GM12878 (cell line): ENCODE measurements at regions not wholly inside any gene's neighbourhood (a gene's known extent, or its start where the extent isn't known, plus 50 kb on each side); places are given as distances from the start of the nearest gene placed in this dataset.

Source experiments
- ATAC-seq: fragments of 200-7000 bp; cut with Tn5 transposase; 3 replicates; pipeline ENCODE4 v1.9.1; 2020; ENCODE audit warnings: mild to moderate bottlenecking, moderate library complexity
- BruUV-seq: library from RNA; stranded (reverse); fragments of 400-500 nt; replicated peaks from 2 replicates; lab custom pipeline; 2021; lab: Mats Ljungman, UMichigan
- CTCF ChIA-PET: fragments of 300-600 bp; sonication (Branson Sonifier 250); formaldehyde crosslinking; extraction: SDS; loops from one replicate; lab custom pipeline; 2021; ENCODE audit warnings: inconsistent platforms; lab: Yijun Ruan, JAX
- POLR2A ChIA-PET: fragments of 350-600 bp; formaldehyde crosslinking; extraction: SDS; loops from one replicate; lab custom pipeline; 2021; ENCODE audit warnings: inconsistent platforms; lab: Charles Lee
- RAD21 ChIA-PET: fragments of 300-600 bp; sonication (Branson Sonifier 250); formaldehyde crosslinking; loops from one replicate; lab custom pipeline; 2023; ENCODE audit warnings: antibody characterized with exemption; ENCODE audit not compliant: unreplicated experiment; lab: Charles Lee
- SMC1A ChIA-PET: fragments of 300-600 bp; sonication (Branson Sonifier 250); formaldehyde crosslinking; loops from one replicate; lab custom pipeline; 2023; ENCODE audit not compliant: unreplicated experiment, uncharacterized antibody; lab: Charles Lee
- DNase-seq: peaks from one replicate; pipeline ENCODE4 v3.0.0-alpha.2; 2011; ENCODE audit warnings: low read depth, low spot score
- FAIRE-seq: peaks from 3 replicates; lab custom pipeline; 2011; peaks lifted over from hg19 to GRCh38; lab: Jason Lieb, UNC
- H2AFZ ChIP-seq: 2 replicates; pipeline ENCODE4 v1.6.0; 2011; ENCODE audit warnings: low read depth, low read length, control low read depth; ENCODE audit not compliant: control insufficient read depth
- H3K27ac ChIP-seq: 2 replicates; pipeline ENCODE4 v1.5.1; 2011; ENCODE audit warnings: control low read depth; ENCODE audit not compliant: control insufficient read depth, insufficient read depth
- H3K27me3 ChIP-seq, 2 experiments: replicated peaks in 1 of 2; 2 replicates each; pipeline versions ENCODE4 v1.6.0 to v1.6.1; 2011; ENCODE audit warnings: low read length in 1 of 2; ENCODE audit not compliant: control insufficient read depth in 2 of 2, insufficient read depth in 2 of 2
- H3K36me3 ChIP-seq, 2 experiments: 2 replicates each; pipeline ENCODE4 v1.5.1; 2011; ENCODE audit warnings: low read length in 1 of 2; ENCODE audit not compliant: control insufficient read depth in 2 of 2, insufficient read depth in 2 of 2
- H3K4me1 ChIP-seq: 2 replicates; pipeline ENCODE4 v1.6.1; 2011; ENCODE audit warnings: mild to moderate bottlenecking, low read length, moderate library complexity, mixed read lengths; ENCODE audit not compliant: control insufficient read depth, insufficient read depth
- H3K4me2 ChIP-seq: 2 replicates; pipeline ENCODE4 v1.6.0; 2011; ENCODE audit warnings: control low read depth; ENCODE audit not compliant: control insufficient read depth, insufficient read depth
- H3K4me3 ChIP-seq: fragments of 200-600 bp; sonication (generic); 2 replicates; pipeline ENCODE4 v1.5.1; 2016
- H3K79me2 ChIP-seq: 2 replicates; pipeline ENCODE4 v1.6.0; 2011; ENCODE audit warnings: low read length; ENCODE audit not compliant: control insufficient read depth, insufficient read depth
- H3K9ac ChIP-seq: 2 replicates; pipeline ENCODE4 v1.8.0; 2011; ENCODE audit warnings: low read length, control low read depth, mixed read lengths; ENCODE audit not compliant: control insufficient read depth, insufficient read depth
- H3K9me3 ChIP-seq: replicated peaks from 3 replicates; pipeline ENCODE4 v1.5.1; 2011; ENCODE audit warnings: mild to moderate bottlenecking, low read length; ENCODE audit not compliant: control insufficient read depth, insufficient read depth
- H4K20me1 ChIP-seq: 2 replicates; pipeline ENCODE4 v1.6.0; 2011; ENCODE audit not compliant: control insufficient read depth, insufficient read depth
- CEBPB ChIP-seq, 2 experiments: fragments of 150-350 bp in 1 of 2; IDR thresholded peaks; 2 replicates each; pipeline ENCODE4 v1.6.1; 2012 to 2014; ENCODE audit warnings: low read depth in 2 of 2, low read length in 2 of 2, borderline replicate concordance in 1 of 2, inconsistent platforms in 1 of 2
- NFIC ChIP-seq: IDR thresholded peaks from 2 replicates; pipeline ENCODE4 v1.6.1; 2012; ENCODE audit warnings: low read depth, mild to moderate bottlenecking, inconsistent platforms, low read length, moderate library complexity
- POLR2A ChIP-seq: IDR thresholded peaks from 2 replicates; pipeline ENCODE4 v1.6.1; 2011; ENCODE audit warnings: low read depth, mild to moderate bottlenecking, low read length
- SKIL ChIP-seq: fragments of 450-650 bp; IDR thresholded peaks from 2 replicates; pipeline ENCODE4 v1.6.1; 2017; ENCODE audit warnings: mild to moderate bottlenecking, low read depth, inconsistent platforms; ENCODE audit not compliant: poor library complexity, severe bottlenecking
- ZNF384 ChIP-seq: IDR thresholded peaks from 2 replicates; pipeline ENCODE4 v1.6.1; 2012; ENCODE audit warnings: low read depth, mild to moderate bottlenecking, low read length, improper control_type of control experiment, borderline replicate concordance
- WGBS: methylation state at CpG from one replicate; pipeline ENCODE4 v1.1.6; 2016; ENCODE audit warnings: low lambda C conversion rate; ENCODE audit not compliant: insufficient replicate concordance, insufficient coverage; ENCODE audit errors: missing lambda C conversion rate; 5-methylcytosine and 5-hydroxymethylcytosine counted together
- in situ Hi-C: fragments of 300-500 bp; cut with MboI; formaldehyde crosslinking; loops from 9 replicates; pipeline ENCODE4 v1.14.3; 2018; ENCODE audit warnings: mixed read lengths
- intact Hi-C: fragments of 100-400 bp; cut with micrococcal nuclease; formaldehyde crosslinking; loops from one replicate; pipeline ENCODE4 v1.14.2; 2022; ENCODE audit not compliant: unreplicated experiment
- TF ChIP-seq, protein P1 (sequence below): fragments of 450-650 bp; formaldehyde crosslinking; IDR thresholded peaks from 2 replicates; pipeline ENCODE4 v1.5.0; 2022; ENCODE audit warnings: mild to moderate bottlenecking, missing genetic modification characterization

- no TSS peak for BruUV-seq
- no peak overlapping the region for H3K4me2 ChIP-seq
- no peak overlapping the region for H3K27ac ChIP-seq
- ChIA-PET RAD21 (no interaction called here), POLR2A (no interaction called here), SMC1A (no interaction called here), CTCF (no interaction called here)
- H3K4me1 ChIP-seq, result no peaks in the 10 kb centered on the region
- in situ Hi-C loops (no loop called here), intact Hi-C loops (no loop called here)
- no peak for FAIRE-seq
- no peaks in the 10 kb centered on the region for H3K79me2 ChIP-seq
- H3K27me3 ChIP-seq, result no peaks in the 10 kb centered on the region
- H3K4me3 ChIP-seq, result no peak overlapping the region
- DNase-seq, result no peak
- H2AFZ ChIP-seq, result no peak overlapping the region
- no peaks in the 10 kb centered on the region for H3K9me3 ChIP-seq
- no peaks in the 10 kb centered on the region for H4K20me1 ChIP-seq
- TF ChIP-seq NFIC (no peak), SKIL (no peak), ZNF384 (no peak), POLR2A (no peak), CEBPB (IDR thresholded peaks at IDR 0.05; ENCODE audit: borderline replicate concordance in 1 of 2, low read depth in 2 of 2, low read length in 2 of 2) (no peak)
- TF ChIP-seq, protein P1, sequence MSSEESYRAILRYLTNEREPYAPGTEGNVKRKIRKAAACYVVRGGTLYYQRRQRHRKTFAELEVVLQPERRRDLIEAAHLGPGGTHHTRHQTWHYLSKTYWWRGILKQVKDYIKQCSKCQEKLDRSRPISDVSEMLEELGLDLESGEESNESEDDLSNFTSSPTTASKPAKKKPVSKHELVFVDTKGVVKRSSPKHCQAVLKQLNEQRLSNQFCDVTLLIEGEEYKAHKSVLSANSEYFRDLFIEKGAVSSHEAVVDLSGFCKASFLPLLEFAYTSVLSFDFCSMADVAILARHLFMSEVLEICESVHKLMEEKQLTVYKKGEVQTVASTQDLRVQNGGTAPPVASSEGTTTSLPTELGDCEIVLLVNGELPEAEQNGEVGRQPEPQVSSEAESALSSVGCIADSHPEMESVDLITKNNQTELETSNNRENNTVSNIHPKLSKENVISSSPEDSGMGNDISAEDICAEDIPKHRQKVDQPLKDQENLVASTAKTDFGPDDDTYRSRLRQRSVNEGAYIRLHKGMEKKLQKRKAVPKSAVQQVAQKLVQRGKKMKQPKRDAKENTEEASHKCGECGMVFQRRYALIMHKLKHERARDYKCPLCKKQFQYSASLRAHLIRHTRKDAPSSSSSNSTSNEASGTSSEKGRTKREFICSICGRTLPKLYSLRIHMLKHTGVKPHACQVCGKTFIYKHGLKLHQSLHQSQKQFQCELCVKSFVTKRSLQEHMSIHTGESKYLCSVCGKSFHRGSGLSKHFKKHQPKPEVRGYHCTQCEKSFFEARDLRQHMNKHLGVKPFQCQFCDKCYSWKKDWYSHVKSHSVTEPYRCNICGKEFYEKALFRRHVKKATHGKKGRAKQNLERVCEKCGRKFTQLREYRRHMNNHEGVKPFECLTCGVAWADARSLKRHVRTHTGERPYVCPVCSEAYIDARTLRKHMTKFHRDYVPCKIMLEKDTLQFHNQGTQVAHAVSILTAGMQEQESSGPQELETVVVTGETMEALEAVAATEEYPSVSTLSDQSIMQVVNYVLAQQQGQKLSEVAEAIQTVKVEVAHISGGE (CRISPR knock-in tag), result no peak
- no peak for ATAC-seq
- H3K9ac ChIP-seq, result no peak overlapping the region
- H3K36me3 ChIP-seq, result no peaks in the 10 kb centered on the region
- WGBS, result 22% methylated on average over 4 of the region's 5 CpGs
These were observed 393.5 kb upstream of the SOX9 start for GRCh38 chr17:71727292-71727691.
